BJ (cell line): ENCODE measurements at regions not wholly inside any gene's neighbourhood (a gene's known extent, or its start where the extent isn't known, plus 50 kb on each side); places are given as distances from the start of the nearest gene placed in this dataset.

ENCODE experiments used
- CTCF ChIA-PET: fragments of 350-600 bp; formaldehyde crosslinking; extraction: SDS; loops from one replicate; lab custom pipeline; 2021; ENCODE audit warnings: antibody characterized with exemption, inconsistent platforms; lab: Yijun Ruan, JAX
- POLR2A ChIA-PET: fragments of 300-600 bp; sonication (Branson Sonifier 250); formaldehyde crosslinking; extraction: SDS; loops from one replicate; lab custom pipeline; 2021; ENCODE audit warnings: antibody characterized with exemption; lab: Charles Lee
- DNase-seq: peaks from one replicate; pipeline ENCODE4 v3.0.0-alpha.2; 2011; ENCODE audit warnings: low read depth
- H3K27me3 ChIP-seq: 2 replicates; pipeline ENCODE4 v1.6.0; 2011; ENCODE audit warnings: low read length; ENCODE audit not compliant: control insufficient read depth, insufficient read depth
- H3K36me3 ChIP-seq: 2 replicates; pipeline ENCODE4 v1.5.1; 2011; ENCODE audit warnings: low read length; ENCODE audit not compliant: control insufficient read depth, insufficient read depth
- H3K4me3 ChIP-seq: 2 replicates; pipeline ENCODE4 v1.5.1; 2011; ENCODE audit warnings: low read depth, mild to moderate bottlenecking, control low read depth, low read length
- TF ChIP-seq, protein P1 (sequence below): IDR thresholded peaks from 2 replicates; pipeline ENCODE4 v1.5.1; 2011; ENCODE audit warnings: low read depth, mild to moderate bottlenecking, control low read depth, inconsistent platforms, low read length, moderate library complexity; ENCODE audit not compliant: insufficient read depth

DNA sequence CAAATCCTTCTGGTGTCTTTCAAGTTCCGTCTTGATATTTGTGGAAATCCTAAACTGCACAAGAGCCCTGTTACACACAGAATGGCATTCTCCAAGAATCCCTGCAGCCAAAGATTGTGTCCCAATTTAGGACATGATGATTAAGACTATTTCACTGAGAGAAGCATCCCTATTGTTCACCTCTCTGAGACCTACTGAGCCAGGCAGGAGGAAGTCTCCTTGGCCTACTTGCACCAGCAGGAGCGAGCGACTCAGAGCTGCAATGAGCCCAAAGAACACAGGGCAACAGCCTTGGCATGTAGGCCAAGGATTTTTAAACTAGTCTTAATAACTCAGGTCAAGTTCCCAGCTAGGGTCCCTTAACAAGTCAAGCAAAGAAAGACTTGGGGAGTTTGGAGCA, 79.4 kb upstream of the RUNX1 start:
- ChIA-PET POLR2A (no interaction called here), CTCF (interaction anchor here (0.8 kb wide), 1 partner anchor 9 kb away, joined by 3 read pairs; no protein-coding TSS in a partner anchor)
- TF ChIP-seq, protein P1, sequence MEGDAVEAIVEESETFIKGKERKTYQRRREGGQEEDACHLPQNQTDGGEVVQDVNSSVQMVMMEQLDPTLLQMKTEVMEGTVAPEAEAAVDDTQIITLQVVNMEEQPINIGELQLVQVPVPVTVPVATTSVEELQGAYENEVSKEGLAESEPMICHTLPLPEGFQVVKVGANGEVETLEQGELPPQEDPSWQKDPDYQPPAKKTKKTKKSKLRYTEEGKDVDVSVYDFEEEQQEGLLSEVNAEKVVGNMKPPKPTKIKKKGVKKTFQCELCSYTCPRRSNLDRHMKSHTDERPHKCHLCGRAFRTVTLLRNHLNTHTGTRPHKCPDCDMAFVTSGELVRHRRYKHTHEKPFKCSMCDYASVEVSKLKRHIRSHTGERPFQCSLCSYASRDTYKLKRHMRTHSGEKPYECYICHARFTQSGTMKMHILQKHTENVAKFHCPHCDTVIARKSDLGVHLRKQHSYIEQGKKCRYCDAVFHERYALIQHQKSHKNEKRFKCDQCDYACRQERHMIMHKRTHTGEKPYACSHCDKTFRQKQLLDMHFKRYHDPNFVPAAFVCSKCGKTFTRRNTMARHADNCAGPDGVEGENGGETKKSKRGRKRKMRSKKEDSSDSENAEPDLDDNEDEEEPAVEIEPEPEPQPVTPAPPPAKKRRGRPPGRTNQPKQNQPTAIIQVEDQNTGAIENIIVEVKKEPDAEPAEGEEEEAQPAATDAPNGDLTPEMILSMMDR = no peak
- Histone ChIP-seq H3K27me3 (no peaks in the 10 kb centered on the region), H3K4me3 (no peak overlapping the region), H3K36me3 (no peaks in the 10 kb centered on the region)
- no peak for DNase-seq

DNA sequence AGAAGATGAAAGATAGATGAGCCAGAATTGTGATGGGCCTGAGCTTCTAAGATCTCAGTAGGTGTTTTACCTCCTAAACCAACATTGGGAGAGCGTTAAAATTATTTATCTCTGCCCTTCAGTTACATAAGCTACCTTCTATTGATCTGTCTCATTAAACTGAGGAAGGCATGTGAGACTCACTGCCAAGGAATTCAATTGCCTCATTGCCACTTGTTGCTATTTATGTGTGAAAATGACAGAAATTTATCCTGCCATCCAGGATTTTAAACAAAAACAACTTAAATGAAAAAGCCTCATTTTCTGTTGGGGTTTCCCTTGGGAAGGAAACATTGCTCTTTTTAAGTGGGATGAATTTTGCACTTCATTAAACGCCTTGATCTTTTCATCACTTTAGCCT, 78.7 kb upstream of the RUNX1 start:
- DNase-seq = no peak
- POLR2A ChIA-PET = no interaction called here

DNA sequence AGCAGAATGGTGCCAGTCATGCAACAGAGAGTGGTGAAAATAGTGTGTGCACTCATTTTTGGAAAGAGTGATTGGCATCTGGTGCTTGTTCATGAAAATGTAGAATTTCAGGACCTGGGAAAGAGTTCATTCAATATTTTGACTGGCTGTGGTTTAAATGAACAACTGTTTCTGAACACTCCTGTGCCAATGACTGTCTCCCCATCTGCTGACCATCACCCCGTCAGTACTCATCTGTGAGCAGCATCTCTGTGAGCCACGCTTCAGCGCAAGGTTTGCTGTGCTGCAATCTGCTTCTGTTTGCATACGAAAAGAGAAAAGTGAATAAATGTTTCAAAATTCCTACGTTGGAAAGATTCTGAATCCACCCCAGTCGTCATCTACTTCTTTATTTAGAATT, 77.9 kb upstream of the RUNX1 start:
- H3K36me3 ChIP-seq = no peaks in the 10 kb centered on the region
- no peak overlapping the region for H3K4me3 ChIP-seq
- ChIA-PET CTCF (no interaction called here), POLR2A (no interaction called here)
- TF ChIP-seq, protein P1 = no peak
- DNase-seq = no peak
- H3K27me3 ChIP-seq = no peaks in the 10 kb centered on the region

More for the DNA sequence above, 78.7 kb upstream of the RUNX1 start:
- TF ChIP-seq, protein P1 = no peak
- no peaks in the 10 kb centered on the region for H3K36me3 ChIP-seq
- no peaks in the 10 kb centered on the region for H3K27me3 ChIP-seq
- H3K4me3 ChIP-seq = no peak overlapping the region
- CTCF ChIA-PET = interaction anchor here (0.8 kb wide), 1 partner anchor 9 kb away, joined by 3 read pairs; no protein-coding TSS in a partner anchor

GRCh38 chr21:35120631-35121180, 71.6 kb upstream of the RUNX1 start:
- no peak for DNase-seq
- Histone ChIP-seq H3K27me3 (no peaks in the 10 kb centered on the region), H3K4me3 (no peak overlapping the region), H3K36me3 (no peaks in the 10 kb centered on the region)
- POLR2A ChIA-PET = no interaction called here
- TF ChIP-seq, protein P1 = no peak
- CTCF ChIA-PET = no interaction called here

- no peak for DNase-seq
- TF ChIP-seq, protein P1 = no peak
- H3K4me3 ChIP-seq = no peak overlapping the region
- H3K27me3 ChIP-seq = no peaks in the 10 kb centered on the region
- no peaks in the 10 kb centered on the region for H3K36me3 ChIP-seq
- ChIA-PET CTCF (interaction anchor here (1.1 kb wide), 1 partner anchor 9 kb away, joined by 3 read pairs; no protein-coding TSS in a partner anchor), POLR2A (no interaction called here)
Measured at GRCh38 chr21:35119501-35120047, 70.5 kb upstream of the RUNX1 start.
